ENCODE measurements at regions not wholly inside any gene's neighbourhood (a gene's known extent, or its start where the extent isn't known, plus 50 kb on each side); places are given as distances from the start of the nearest gene placed in this dataset.

- no peak for DNase-seq (ENCODE audit: low read depth in 1 of 2, low spot score in 2 of 2)
- CTCF ChIA-PET (ENCODE audit: partially characterized antibody), result interaction anchor here (0.6 kb wide), 2 partner anchors 86 to 261 kb away, joined by 3 read pairs; no protein-coding TSS in a partner anchor
- 75% methylated on average over 2 of the region's 2 CpGs; no CpG with 5 or more reads in 1 of the 2 experiments for WGBS, 2 experiments (ENCODE audit: extremely low coverage in 1 of 2, insufficient coverage in 1 of 2, insufficient read length in 1 of 2, insufficient replicate concordance in 2 of 2, low coverage in 1 of 2, low lambda C conversion rate in 2 of 2, missing lambda C conversion rate in 1 of 2)
- TF ChIP-seq CTCF (IDR thresholded peaks at IDR 0.05; ENCODE audit: control extremely low read depth in 1 of 3, insufficient read depth in 1 of 3, low read depth in 1 of 3, low read length in 3 of 3), result no peak
- no peak for TF ChIP-seq NRF1 (IDR thresholded peaks at IDR 0.05; ENCODE audit: low read depth, low read length)
- TF ChIP-seq BCL11A (IDR thresholded peaks at IDR 0.05; ENCODE audit: low read depth in 2 of 2, low read length in 2 of 2), result no peak
- no peak for TF ChIP-seq JUND (IDR thresholded peaks at IDR 0.05; ENCODE audit: low read length)
- no peak for TF ChIP-seq ATF2 (IDR thresholded peaks at IDR 0.05; ENCODE audit: low read length)
- no peak for TF ChIP-seq KDM4A (IDR thresholded peaks at IDR 0.05; ENCODE audit: low read depth, low read length, severe bottlenecking)
- no peak for TF ChIP-seq RNF2 (IDR thresholded peaks at IDR 0.05; ENCODE audit: borderline replicate concordance, low read depth, low read length, missing control alignments, poor library complexity, severe bottlenecking)
- no peak for TF ChIP-seq KDM1A (IDR thresholded peaks at IDR 0.05; ENCODE audit: borderline replicate concordance, low read length)
- TF ChIP-seq CHD1 (IDR thresholded peaks at IDR 0.05; ENCODE audit: low read depth, low read length), result no peak
Measured at GRCh38 chr5:155735388-155735787, 591.6 kb upstream of the SGCD start.

More at GRCh38 chr5:155735388-155735787, 591.6 kb upstream of the SGCD start:
- H2BK120ac ChIP-seq (replicated peaks; ENCODE audit: low read depth, low read length), result no peak overlapping the region
- H4K5ac ChIP-seq (ENCODE audit: insufficient read length, low read depth, low read length), result no peak overlapping the region
- no peak for FAIRE-seq
- H3K4me1 ChIP-seq (replicated peaks in 1 of 4; ENCODE audit: control insufficient read depth in 3 of 4, insufficient read depth in 4 of 4, low read length in 3 of 4), result no peaks in the 10 kb centered on the region
- peaks cover 10 to 28% (median 20%) of the 10 kb centered on the region in 4 experiments for H3K27me3 ChIP-seq (replicated peaks in 1 of 4; ENCODE audit: control insufficient read depth in 3 of 4, extremely low read depth in 1 of 4, insufficient read depth in 3 of 4, low read length in 3 of 4)
- peaks cover 0 to 4% of the 10 kb centered on the region in 2 experiments for H4K20me1 ChIP-seq (replicated peaks in 1 of 2; ENCODE audit: control insufficient read depth in 1 of 2, insufficient read depth in 2 of 2, low read length in 2 of 2)
- H2BK12ac ChIP-seq (ENCODE audit: low read depth, low read length), result no peak overlapping the region
- H2BK15ac ChIP-seq (ENCODE audit: low read length), result no peak overlapping the region
- H4K8ac ChIP-seq (ENCODE audit: extremely low read depth, insufficient read depth, low read length), result no peak overlapping the region
- no peak overlapping the region for H3K4me3 ChIP-seq (ENCODE audit: extremely low read depth in 1 of 4, insufficient read depth in 2 of 4, low read depth in 3 of 4, low read length in 4 of 4)
- no peak overlapping the region for H4K91ac ChIP-seq (replicated peaks; ENCODE audit: insufficient read length, low read length)
- H3K9me3 ChIP-seq (ENCODE audit: insufficient read depth in 2 of 2, low read depth in 1 of 2, low read length in 1 of 2), result no peaks in the 10 kb centered on the region; a peak in 1 of 4 replicates
- no peak overlapping the region for H2BK20ac ChIP-seq (ENCODE audit: low read length)
- H3K4ac ChIP-seq (replicated peaks; ENCODE audit: insufficient read length, low read depth, low read length), result no peak overlapping the region
- no peaks in the 10 kb centered on the region for H3K79me2 ChIP-seq (ENCODE audit: control insufficient read depth in 1 of 2, insufficient read depth in 2 of 2, low read length in 2 of 2)
- POLR2A ChIA-PET (ENCODE audit: partially characterized antibody), result no interaction called here
- H3K23ac ChIP-seq (ENCODE audit: insufficient read length), result no peak overlapping the region
- no peak overlapping the region for H2AK5ac ChIP-seq (ENCODE audit: low read depth, low read length)
- peaks cover 4% of the 10 kb centered on the region; the same call in 1 of the 2 replicates for H3K23me2 ChIP-seq (ENCODE audit: low read depth, low read length)
- H3K79me1 ChIP-seq (ENCODE audit: low read depth, low read length), result no peaks in the 10 kb centered on the region
- H3K18ac ChIP-seq (ENCODE audit: extremely low read depth, low read length), result no peak overlapping the region
- no peak overlapping the region for H3K9ac ChIP-seq (replicated peaks in 1 of 4; ENCODE audit: extremely low read depth in 1 of 4, low read depth in 3 of 4, low read length in 3 of 4)
- no peak overlapping the region for H2AFZ ChIP-seq (ENCODE audit: low read length)
- no peaks in the 10 kb centered on the region for H3K36me3 ChIP-seq (ENCODE audit: control insufficient read depth in 2 of 4, insufficient read depth in 4 of 4, low read length in 3 of 4)
- H2BK5ac ChIP-seq (ENCODE audit: low read depth, low read length), result no peak overlapping the region
- H3K56ac ChIP-seq (replicated peaks; ENCODE audit: insufficient read length, low read depth, low read length), result no peak overlapping the region
- no peak overlapping the region for H3K27ac ChIP-seq (ENCODE audit: low read depth, low read length)
- no peak overlapping the region for H3K4me2 ChIP-seq (ENCODE audit: insufficient read depth in 1 of 2, low read depth in 2 of 2, low read length in 2 of 2)
- no peak overlapping the region for H3K14ac ChIP-seq (ENCODE audit: insufficient read length)

Data from H1 (cell line).